Endothelial cell (in vitro differentiated cells): ENCODE measurements at regions not wholly inside any gene's neighbourhood (a gene's known extent, or its start where the extent isn't known, plus 50 kb on each side); places are given as distances from the start of the nearest gene placed in this dataset.

Source experiments
- DNase-seq: peaks from one replicate; pipeline ENCODE4 v3.0.0; 2021; ENCODE audit warnings: low spot score
- H3K27ac Mint-ChIP-seq: one replicate; pipeline ENCODE4 v1.8.0; 2021; ENCODE audit warnings: mixed read lengths, inconsistent platforms; ENCODE audit not compliant: unreplicated experiment
- H3K27me3 Mint-ChIP-seq: one replicate; pipeline ENCODE4 v1.8.0; 2021; ENCODE audit warnings: mild to moderate bottlenecking, moderate library complexity, mixed read lengths, inconsistent platforms; ENCODE audit not compliant: unreplicated experiment
- H3K36me3 Mint-ChIP-seq: one replicate; pipeline ENCODE4 v1.8.0; 2021; ENCODE audit warnings: mild to moderate bottlenecking, low read depth, mixed read lengths, inconsistent platforms; ENCODE audit not compliant: unreplicated experiment
- H3K4me1 Mint-ChIP-seq: one replicate; pipeline ENCODE4 v1.8.0; 2021; ENCODE audit warnings: mild to moderate bottlenecking, mixed read lengths, inconsistent platforms; ENCODE audit not compliant: unreplicated experiment
- H3K4me3 Mint-ChIP-seq: one replicate; pipeline ENCODE4 v1.8.0; 2021; ENCODE audit warnings: mild to moderate bottlenecking, mixed read lengths, inconsistent platforms; ENCODE audit not compliant: unreplicated experiment
- H3K9me3 Mint-ChIP-seq: one replicate; pipeline ENCODE4 v1.8.0; 2021; ENCODE audit warnings: mixed read lengths, inconsistent platforms; ENCODE audit not compliant: unreplicated experiment
- CTCF ChIP-seq: fragments of 200-600 bp; sonication (generic); IDR thresholded peaks from one replicate; pipeline ENCODE4 v1.5.0; 2021; ENCODE audit warnings: antibody characterized with exemption; ENCODE audit not compliant: unreplicated experiment

GRCh38 chr2:146349334-146349733, 1495.5 kb upstream of the ACVR2A start:
- DNase-seq: no peak
- no peak overlapping the region for H3K4me3 Mint-ChIP-seq
- H3K27ac Mint-ChIP-seq: no peak overlapping the region

GRCh38 chr2:146324951-146325350, 1519.9 kb upstream of the ACVR2A start:
- H3K4me3 Mint-ChIP-seq: no peak overlapping the region
- H3K27me3 Mint-ChIP-seq: no peaks in the 10 kb centered on the region
- TF ChIP-seq CTCF: no peak

More at GRCh38 chr2:146349334-146349733, 1495.5 kb upstream of the ACVR2A start:
- Mint-ChIP-seq H3K36me3 (no peaks in the 10 kb centered on the region), H3K9me3 (no peaks in the 10 kb centered on the region), H3K27me3 (no peaks in the 10 kb centered on the region), H3K4me1 (no peaks in the 10 kb centered on the region)
- no peak for TF ChIP-seq CTCF

GRCh38 chr2:146323564-146323963, 1521.3 kb upstream of the ACVR2A start:
- no peaks in the 10 kb centered on the region for H3K27me3 Mint-ChIP-seq
- no peak for DNase-seq
- no peak overlapping the region for H3K4me3 Mint-ChIP-seq
- no peak overlapping the region for H3K27ac Mint-ChIP-seq
- H3K4me1 Mint-ChIP-seq: no peaks in the 10 kb centered on the region
- TF ChIP-seq CTCF: no peak
- no peaks in the 10 kb centered on the region for H3K9me3 Mint-ChIP-seq
- no peaks in the 10 kb centered on the region for H3K36me3 Mint-ChIP-seq

More at GRCh38 chr2:146324951-146325350, 1519.9 kb upstream of the ACVR2A start:
- H3K4me1 Mint-ChIP-seq: no peaks in the 10 kb centered on the region
- H3K27ac Mint-ChIP-seq: no peak overlapping the region
- no peaks in the 10 kb centered on the region for H3K36me3 Mint-ChIP-seq
- H3K9me3 Mint-ChIP-seq: no peaks in the 10 kb centered on the region
- no peak for DNase-seq

- H3K27ac Mint-ChIP-seq: no peak overlapping the region
- no peak for DNase-seq
- no peaks in the 10 kb centered on the region for H3K9me3 Mint-ChIP-seq
- no peaks in the 10 kb centered on the region for H3K27me3 Mint-ChIP-seq
- no peak overlapping the region for H3K4me3 Mint-ChIP-seq
- TF ChIP-seq CTCF: no peak
- peaks cover 1% of the 10 kb centered on the region for H3K4me1 Mint-ChIP-seq
- H3K36me3 Mint-ChIP-seq: no peaks in the 10 kb centered on the region
Measured at GRCh38 chr2:146321175-146321574, 1523.7 kb upstream of the ACVR2A start.

- no peaks in the 10 kb centered on the region for H3K27me3 Mint-ChIP-seq
- no peaks in the 10 kb centered on the region for H3K36me3 Mint-ChIP-seq
- no peak overlapping the region for H3K27ac Mint-ChIP-seq
- no peak for DNase-seq
- H3K4me1 Mint-ChIP-seq: peaks cover 9% of the 10 kb centered on the region
- no peak overlapping the region for H3K4me3 Mint-ChIP-seq
- TF ChIP-seq CTCF: no peak
- H3K9me3 Mint-ChIP-seq: no peaks in the 10 kb centered on the region
Measured at GRCh38 chr2:146317959-146318358, 1526.9 kb upstream of the ACVR2A start.
